HepG2 (cell line): ENCODE measurements at regions not wholly inside any gene's neighbourhood (a gene's known extent, or its start where the extent isn't known, plus 50 kb on each side); places are given as distances from the start of the nearest gene placed in this dataset.

ENCODE experiments used
- ATAC-seq: fragments of 200-7000 bp; cut with Tn5 transposase; 3 replicates; pipeline ENCODE4 v1.9.1; 2020; ENCODE audit warnings: mild to moderate bottlenecking, moderate library complexity
- BruUV-seq: library from RNA; stranded (reverse); fragments of 400-500 nt; replicated peaks from 2 replicates; lab custom pipeline; 2021; lab: Mats Ljungman, UMichigan
- CTCF ChIA-PET: fragments of 300-600 bp; formaldehyde crosslinking; extraction: SDS; loops from one replicate; lab custom pipeline; 2021; ENCODE audit warnings: low total read pairs, inconsistent platforms, low intra/inter-chr PET ratio; lab: Yijun Ruan, JAX
- POLR2A ChIA-PET: fragments of 350-600 bp; sonication (Branson Sonifier 250); formaldehyde crosslinking; loops from one replicate; lab custom pipeline; 2020; ENCODE audit warnings: antibody characterized with exemption, inconsistent platforms; lab: Yijun Ruan, JAX
- DNase-seq: peaks from one replicate; pipeline ENCODE4 v3.0.0-alpha.2; 2015; ENCODE audit warnings: low spot score
- FAIRE-seq: peaks from 3 replicates; lab custom pipeline; 2011; peaks lifted over from hg19 to GRCh38; lab: Jason Lieb, UNC
- H2AFZ ChIP-seq: one replicate; pipeline ENCODE4 v1.6.1; 2011; ENCODE audit warnings: low read length, inconsistent platforms
- H3K27ac ChIP-seq: fragments of 300-600 bp; 3 replicates; pipeline ENCODE4 v1.8.0; 2011; ENCODE audit warnings: mixed run types, mild to moderate bottlenecking, mixed read lengths, low read length, inconsistent platforms; ENCODE audit not compliant: insufficient read depth; ENCODE audit errors: extremely low read length
- H3K27me3 ChIP-seq, 2 experiments: fragments of 200-600 bp in 1 of 2; 2 replicates in 1 of 2; 3 replicates in 1 of 2; pipeline versions ENCODE4 v1.6.0 to v1.8.0; 2011; ENCODE audit warnings: low read length in 2 of 2, mild to moderate bottlenecking in 2 of 2, moderate library complexity in 2 of 2, inconsistent platforms in 1 of 2; ENCODE audit not compliant: insufficient read depth in 2 of 2, control insufficient read depth in 1 of 2
- H3K36me3 ChIP-seq, 2 experiments: fragments of 200-600 bp in 1 of 2; replicated peaks in 1 of 2; 2 replicates in 1 of 2; 3 replicates in 1 of 2; pipeline versions ENCODE4 v1.5.1 to v1.8.0; 2011; ENCODE audit warnings: low read length in 2 of 2, inconsistent platforms in 1 of 2; ENCODE audit not compliant: insufficient read depth in 2 of 2, control insufficient read depth in 1 of 2
- H3K4me1 ChIP-seq: 2 replicates; pipeline ENCODE4 v1.5.1; 2012; ENCODE audit warnings: low read length, inconsistent platforms; ENCODE audit not compliant: insufficient read depth
- H3K4me2 ChIP-seq: 2 replicates; pipeline ENCODE4 v1.6.0; 2011; ENCODE audit warnings: low read depth, low read length, inconsistent platforms
- H3K4me3 ChIP-seq, 3 experiments: fragments of 200-600 bp in 1 of 3; sonication (generic), shearing (Covaris generic) in 1 of 3; replicated peaks in 1 of 3; 2 replicates each; pipeline ENCODE4 v1.5.1; 2011 to 2016; ENCODE audit warnings: low read length in 3 of 3, inconsistent platforms in 2 of 3, low read depth in 2 of 3, mild to moderate bottlenecking in 2 of 3, control low read depth in 1 of 3, mixed read lengths in 1 of 3; ENCODE audit not compliant: insufficient read depth in 1 of 3
- H3K79me2 ChIP-seq: one replicate; pipeline ENCODE4 v1.6.1; 2011; ENCODE audit warnings: low read length, inconsistent platforms; ENCODE audit not compliant: insufficient read depth
- H3K9ac ChIP-seq: 2 replicates; pipeline ENCODE4 v1.6.0; 2011; ENCODE audit warnings: mild to moderate bottlenecking, low read depth, low read length, inconsistent platforms; ENCODE audit not compliant: insufficient read depth
- H3K9me3 ChIP-seq: 2 replicates; pipeline ENCODE4 v1.5.1; 2012; ENCODE audit warnings: mild to moderate bottlenecking, low read length
- H4K20me1 ChIP-seq: 2 replicates; pipeline ENCODE4 v1.6.0; 2011; ENCODE audit warnings: inconsistent platforms, mild to moderate bottlenecking, low read length, moderate library complexity; ENCODE audit not compliant: insufficient read depth
- ARHGAP35 ChIP-seq: sonication (generic); formaldehyde crosslinking; IDR thresholded peaks from 2 replicates; pipeline ENCODE4 v1.9.0; 2022; ENCODE audit warnings: mild to moderate bottlenecking, inconsistent platforms, moderate library complexity, missing genetic modification reagents, borderline replicate concordance
- ATF7-NPFF ChIP-seq: sonication (generic); formaldehyde crosslinking; IDR thresholded peaks from 2 replicates; pipeline ENCODE4 v1.8.1; 2023; ENCODE audit warnings: mild to moderate bottlenecking, low read depth, missing genetic modification reagents, moderate library complexity
- CEBPG ChIP-seq: IDR thresholded peaks from 2 replicates; pipeline ENCODE4 v1.6.1; 2016
- DMAP1 ChIP-seq: IDR thresholded peaks from 2 replicates; pipeline ENCODE4 v1.6.1; 2016
- EP300 ChIP-seq, 3 experiments: sonication (generic) in 1 of 3; formaldehyde crosslinking in 1 of 3; IDR thresholded peaks; 2 replicates each; pipeline versions ENCODE4 v1.5.1 to v1.6.1; 2011 to 2020; ENCODE audit warnings: low read depth in 2 of 3, low read length in 2 of 3, borderline replicate concordance in 1 of 3, improper control_type of control experiment in 1 of 3, mild to moderate bottlenecking in 1 of 3, missing genetic modification reagents in 1 of 3, moderate library complexity in 1 of 3
- GLI4 ChIP-seq: sonication (generic); formaldehyde crosslinking; IDR thresholded peaks from 2 replicates; pipeline ENCODE4 v1.5.1; 2020; ENCODE audit warnings: missing genetic modification reagents, mild to moderate bottlenecking, moderate library complexity, borderline replicate concordance
- KAT7 ChIP-seq: IDR thresholded peaks from 2 replicates; pipeline ENCODE4 v1.6.1; 2018; ENCODE audit warnings: borderline replicate concordance, missing compliant biosample characterization
- MBNL3 ChIP-seq: fragments of 250-450 bp; sonication (Bioruptor Pico); conservative IDR thresholded peaks from 2 replicates; pipeline ENCODE4 v1.8.0; 2022; ENCODE audit warnings: mild to moderate bottlenecking, inconsistent platforms
- NR0B2 ChIP-seq: sonication (generic); formaldehyde crosslinking; IDR thresholded peaks from 2 replicates; pipeline ENCODE4 v1.4.0; 2020; ENCODE audit warnings: mild to moderate bottlenecking, missing genetic modification reagents
- POLR2AphosphoS2 ChIP-seq: IDR thresholded peaks from 2 replicates; pipeline ENCODE4 v1.6.1; 2011; ENCODE audit warnings: low read depth, low read length, improper control_type of control experiment
- POLR2AphosphoS5 ChIP-seq: IDR thresholded peaks from 2 replicates; pipeline ENCODE4 v1.6.1; 2012; ENCODE audit warnings: low read depth, low read length
- STAT6 ChIP-seq: sonication (generic); formaldehyde crosslinking; IDR thresholded peaks from 2 replicates; pipeline ENCODE4 v1.4.0; 2020; ENCODE audit warnings: missing genetic modification reagents, mild to moderate bottlenecking, borderline replicate concordance
- ZBTB1 ChIP-seq: sonication (generic); formaldehyde crosslinking; IDR thresholded peaks from 2 replicates; pipeline ENCODE4 v1.4.0; 2020; ENCODE audit warnings: missing genetic modification reagents, borderline replicate concordance
- ZBTB34 ChIP-seq: sonication (generic); formaldehyde crosslinking; IDR thresholded peaks from 2 replicates; pipeline ENCODE4 v1.8.0; 2022; ENCODE audit warnings: mild to moderate bottlenecking, missing genetic modification reagents
- ZNF343 ChIP-seq: sonication (generic); formaldehyde crosslinking; IDR thresholded peaks from 2 replicates; pipeline ENCODE4 v1.4.0; 2020; ENCODE audit warnings: mild to moderate bottlenecking, missing genetic modification reagents
- ZNF563 ChIP-seq: sonication (generic); formaldehyde crosslinking; IDR thresholded peaks from 2 replicates; pipeline ENCODE4 v1.8.0; 2022; ENCODE audit warnings: mild to moderate bottlenecking, moderate library complexity, missing genetic modification reagents
- ZNF674 ChIP-seq: sonication (generic); formaldehyde crosslinking; IDR thresholded peaks from 2 replicates; pipeline ENCODE4 v1.5.0; 2020; ENCODE audit warnings: low read depth, mild to moderate bottlenecking, missing genetic modification reagents
- WGBS: methylation state at CpG from one replicate; pipeline ENCODE4 v1.1.6; 2017; ENCODE audit warnings: low lambda C conversion rate; 5-methylcytosine and 5-hydroxymethylcytosine counted together
- in situ Hi-C: cut with HindIII; loops from 2 replicates; pipeline ENCODE4 v1.10.0; 2017; ENCODE audit warnings: low pct_unique_long_range_greater_than_20kb; ENCODE audit not compliant: extremely low pct_ligation_motif_present
- intact Hi-C: fragments of 100-400 bp; cut with micrococcal nuclease; formaldehyde crosslinking; loops from one replicate; pipeline ENCODE4 v1.10.0; 2022; ENCODE audit not compliant: unreplicated experiment
- TF ChIP-seq, protein P1 (sequence below): sonication (generic); formaldehyde crosslinking; IDR thresholded peaks from 2 replicates; pipeline ENCODE4 v1.5.1; 2020; ENCODE audit warnings: mild to moderate bottlenecking, missing genetic modification reagents, borderline replicate concordance
- TF ChIP-seq, protein P2 (sequence below): sonication (generic); formaldehyde crosslinking; IDR thresholded peaks from 2 replicates; pipeline ENCODE4 v1.8.0; 2022; ENCODE audit warnings: missing genetic modification reagents, mild to moderate bottlenecking, inconsistent platforms, borderline replicate concordance

DNA sequence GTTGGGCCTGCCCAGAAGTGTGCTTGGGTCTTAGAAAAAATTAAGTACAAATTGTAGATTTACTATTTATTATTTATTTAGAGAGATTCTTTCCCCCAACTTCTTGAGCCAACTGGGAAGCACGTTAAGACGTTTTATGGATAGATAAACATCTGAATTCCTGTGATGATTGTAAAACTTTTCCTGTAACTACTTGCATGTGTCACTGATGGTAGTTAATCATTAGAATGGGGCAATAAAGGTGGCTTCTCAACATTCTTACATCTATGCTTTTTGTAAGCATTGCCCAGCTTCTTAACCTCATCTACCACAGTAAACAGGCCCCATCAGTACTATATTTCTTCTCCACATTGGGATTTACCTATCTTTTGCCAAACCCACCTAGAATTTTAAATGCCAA is 559.8 kb downstream of the LMO4 start:
- DNase-seq (no peak), FAIRE-seq (no peak), ATAC-seq (no peak)
- Histone ChIP-seq H3K27me3 (no peaks in the 10 kb centered on the region), H3K36me3 (no peaks in the 10 kb centered on the region), H3K4me2 (no peak overlapping the region), H4K20me1 (no peaks in the 10 kb centered on the region), H3K79me2 (no peaks in the 10 kb centered on the region), H3K4me3 (no peak overlapping the region), H3K4me1 (no peaks in the 10 kb centered on the region), H2AFZ (no peak overlapping the region), H3K9ac (no peak overlapping the region), H3K27ac (no peak overlapping the region), H3K9me3 (no peaks in the 10 kb centered on the region)
- intact Hi-C loops = no loop called here
- POLR2A ChIA-PET = no interaction called here
- 7% methylated on average over 2 of the region's 2 CpGs for WGBS
- BruUV-seq = no TSS peak
- CTCF ChIA-PET = no interaction called here
- in situ Hi-C loops = no loop called here
- TF ChIP-seq ZNF674 (CRISPR knock-in tag) (no peak), ZNF343 (no peak), POLR2AphosphoS2 (no peak), STAT6 (CRISPR knock-in tag) (no peak), GLI4 (CRISPR knock-in tag) (no peak), MBNL3 (CRISPR knock-in tag) (no peak), KAT7 (CRISPR knock-in tag) (no peak), EP300 (IDR thresholded peaks at IDR 0.05; ENCODE audit: low read depth in 2 of 2, low read length in 2 of 2) (no peak), EP300 (CRISPR knock-in tag; IDR thresholded peaks at IDR 0.05; ENCODE audit: borderline replicate concordance) (no peak), ZNF563 (CRISPR knock-in tag) (no peak), ATF7-NPFF (CRISPR knock-in tag) (no peak), NR0B2 (CRISPR knock-in tag) (no peak), ZBTB34 (CRISPR knock-in tag) (no peak), ARHGAP35 (CRISPR knock-in tag) (no peak), POLR2AphosphoS5 (no peak), CEBPG (no peak), DMAP1 (no peak), ZBTB1 (CRISPR knock-in tag) (no peak)
- TF ChIP-seq, protein P1, sequence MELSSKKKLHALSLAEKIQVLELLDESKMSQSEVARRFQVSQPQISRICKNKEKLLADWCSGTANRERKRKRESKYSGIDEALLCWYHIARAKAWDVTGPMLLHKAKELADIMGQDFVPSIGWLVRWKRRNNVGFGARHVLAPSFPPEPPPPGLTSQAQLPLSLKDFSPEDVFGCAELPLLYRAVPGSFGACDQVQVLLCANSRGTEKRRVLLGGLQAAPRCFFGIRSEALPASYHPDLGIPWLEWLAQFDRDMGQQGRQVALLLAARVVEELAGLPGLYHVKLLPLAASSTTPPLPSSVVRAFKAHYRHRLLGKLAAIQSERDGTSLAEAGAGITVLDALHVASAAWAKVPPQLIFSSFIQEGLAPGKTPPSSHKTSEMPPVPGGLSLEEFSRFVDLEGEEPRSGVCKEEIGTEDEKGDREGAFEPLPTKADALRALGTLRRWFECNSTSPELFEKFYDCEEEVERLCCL = no peak
- TF ChIP-seq, protein P2, sequence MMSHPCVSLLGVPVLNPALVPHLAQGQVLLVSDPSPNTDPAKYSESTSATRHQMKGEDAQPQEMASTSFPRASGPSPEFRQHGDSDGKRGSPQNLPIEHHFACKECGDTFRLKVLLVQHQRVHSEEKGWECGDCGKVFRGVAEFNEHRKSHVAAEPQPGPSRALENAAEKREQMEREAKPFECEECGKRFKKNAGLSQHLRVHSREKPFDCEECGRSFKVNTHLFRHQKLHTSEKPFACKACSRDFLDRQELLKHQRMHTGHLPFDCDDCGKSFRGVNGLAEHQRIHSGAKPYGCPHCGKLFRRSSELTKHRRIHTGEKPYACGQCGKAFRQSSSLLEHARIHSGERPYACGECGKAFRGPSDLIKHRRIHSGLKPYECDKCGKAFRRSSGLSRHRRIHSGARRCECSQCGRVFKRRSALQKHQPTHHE = no peak
